Chondrocyte (in vitro differentiated cells): ENCODE measurements at regions not wholly inside any gene's neighbourhood (a gene's known extent, or its start where the extent isn't known, plus 50 kb on each side); places are given as distances from the start of the nearest gene placed in this dataset.

Source experiments
- DNase-seq: peaks from one replicate; pipeline ENCODE4 v3.0.0; 2021; ENCODE audit warnings: mixed read lengths, low spot score
- H3K27ac Mint-ChIP-seq: one replicate; pipeline ENCODE4 v1.8.0; 2021; ENCODE audit warnings: mild to moderate bottlenecking, moderate library complexity, mixed read lengths; ENCODE audit not compliant: unreplicated experiment
- H3K27me3 Mint-ChIP-seq: 2 replicates; pipeline ENCODE4 v1.8.0; 2021; ENCODE audit warnings: low read depth, mixed read lengths
- H3K36me3 Mint-ChIP-seq: 2 replicates; pipeline ENCODE4 v1.8.0; 2021; ENCODE audit warnings: low read depth, mixed read lengths
- H3K4me1 Mint-ChIP-seq: 2 replicates; pipeline ENCODE4 v1.8.0; 2021; ENCODE audit warnings: low read depth, mild to moderate bottlenecking, mixed read lengths
- H3K4me3 Mint-ChIP-seq: one replicate; pipeline ENCODE4 v1.8.0; 2021; ENCODE audit warnings: mild to moderate bottlenecking, moderate library complexity, mixed read lengths; ENCODE audit not compliant: unreplicated experiment
- H3K9me3 Mint-ChIP-seq: 2 replicates; pipeline ENCODE4 v1.8.0; 2021; ENCODE audit warnings: low read depth, mixed read lengths
- CTCF ChIP-seq: fragments of 200-600 bp; sonication (generic); IDR thresholded peaks from 2 replicates; pipeline ENCODE4 v1.5.0; 2021; ENCODE audit warnings: antibody characterized with exemption, mild to moderate bottlenecking, moderate library complexity

- Mint-ChIP-seq H3K27ac (no peak overlapping the region), H3K9me3 (no peaks in the 10 kb centered on the region), H3K4me1 (no peaks in the 10 kb centered on the region), H3K36me3 (no peaks in the 10 kb centered on the region), H3K27me3 (peaks cover 42% of the 10 kb centered on the region), H3K4me3 (no peak overlapping the region)
- no peak for DNase-seq
- TF ChIP-seq CTCF: no peak
Observed at GRCh38 chr11:43545610-43546009, 134.9 kb upstream of the HSD17B12 start.

- Mint-ChIP-seq H3K27me3 (peaks cover 47% of the 10 kb centered on the region), H3K4me1 (no peaks in the 10 kb centered on the region)
Observed at GRCh38 chr11:43546561-43547429, 133.7 kb upstream of the HSD17B12 start.

GRCh38 chr11:43547430-43547831 is 133.1 kb upstream of the HSD17B12 start:
- Mint-ChIP-seq H3K27ac (no peak overlapping the region), H3K36me3 (no peaks in the 10 kb centered on the region), H3K4me3 (no peak overlapping the region), H3K27me3 (peaks cover 46% of the 10 kb centered on the region), H3K9me3 (no peaks in the 10 kb centered on the region), H3K4me1 (no peaks in the 10 kb centered on the region)
- no peak for TF ChIP-seq CTCF
- no peak for DNase-seq

More at GRCh38 chr11:43546561-43547429, 133.7 kb upstream of the HSD17B12 start:
- no peak for TF ChIP-seq CTCF
- no peak for DNase-seq
- Mint-ChIP-seq H3K4me3 (no peak overlapping the region), H3K9me3 (no peaks in the 10 kb centered on the region), H3K36me3 (no peaks in the 10 kb centered on the region), H3K27ac (no peak overlapping the region)

GRCh38 chr11:43547889-43548381 is 132.6 kb upstream of the HSD17B12 start:
- Mint-ChIP-seq H3K27ac (no peak overlapping the region), H3K36me3 (no peaks in the 10 kb centered on the region), H3K4me1 (no peaks in the 10 kb centered on the region), H3K9me3 (no peaks in the 10 kb centered on the region), H3K27me3 (peaks cover 46% of the 10 kb centered on the region), H3K4me3 (no peak overlapping the region)
- no peak for TF ChIP-seq CTCF
- DNase-seq: no peak

GRCh38 chr11:43548916-43549315 is 131.6 kb upstream of the HSD17B12 start:
- no peak for TF ChIP-seq CTCF
- Mint-ChIP-seq H3K27me3 (peaks cover 47% of the 10 kb centered on the region), H3K4me3 (no peak overlapping the region)

More at GRCh38 chr11:43548916-43549315, 131.6 kb upstream of the HSD17B12 start:
- H3K4me1 Mint-ChIP-seq: no peaks in the 10 kb centered on the region
- no peaks in the 10 kb centered on the region for H3K9me3 Mint-ChIP-seq
- H3K36me3 Mint-ChIP-seq: no peaks in the 10 kb centered on the region
- DNase-seq: no peak
- H3K27ac Mint-ChIP-seq: no peak overlapping the region
